ENCODE measurements at regions not wholly inside any gene's neighbourhood (a gene's known extent, or its start where the extent isn't known, plus 50 kb on each side); places are given as distances from the start of the nearest gene placed in this dataset.

- ChIA-PET RAD21 (ENCODE audit: low non-redundant PET in 1 of 2, low total read pairs in 2 of 2, uncharacterized antibody in 2 of 2, unreplicated experiment in 2 of 2) (no interaction called here), POLR2A (no interaction called here), CTCF (no interaction called here)
- peak; percentile 48 for DNase-seq (ENCODE audit: low read depth, low spot score)
- Histone ChIP-seq H3K4me3 (replicated peaks in 1 of 2; ENCODE audit: low read depth in 1 of 2, low read length in 2 of 2) (no peak overlapping the region), H3K4me2 (ENCODE audit: low read length) (peak overlapping the region; percentile 49), H3K79me2 (ENCODE audit: insufficient read depth, low read length) (no peaks in the 10 kb centered on the region), H3K4me1 (ENCODE audit: control insufficient read depth in 1 of 2, insufficient read depth in 2 of 2, low read length in 2 of 2) (peaks cover 4 to 11% of the 10 kb centered on the region in 2 experiments; a peak in 3 of 4 replicates), H3K9me3 (ENCODE audit: control insufficient read depth in 1 of 2, insufficient read depth in 1 of 2, low read depth in 1 of 2, low read length in 2 of 2) (no peaks in the 10 kb centered on the region), H3K9ac (ENCODE audit: low read length) (no peak overlapping the region), H2AFZ (ENCODE audit: low read depth, low read length, poor library complexity, severe bottlenecking) (peak overlapping the region; percentile 62), H3K9me2 (ENCODE audit: insufficient read depth) (no peaks in the 10 kb centered on the region), H3K36me3 (ENCODE audit: control insufficient read depth in 1 of 2, insufficient read depth in 2 of 2, low read length in 2 of 2) (no peaks in the 10 kb centered on the region), H3K27me3 (ENCODE audit: insufficient read depth, low read length) (no peaks in the 10 kb centered on the region), H4K20me1 (ENCODE audit: insufficient read depth) (no peaks in the 10 kb centered on the region), H3K27ac (ENCODE audit: low read depth, low read length) (no peak overlapping the region)
- TF ChIP-seq SP1 (IDR thresholded peaks at IDR 0.05; ENCODE audit: low read depth): peak; percentile 65
- 0 out of 2 replicates have a peak, but pooled peaks have one; percentile 17 for TF ChIP-seq SRF (IDR thresholded peaks at IDR 0.05; ENCODE audit: low read depth)
- peak; percentile 83 for TF ChIP-seq FOSL1 (IDR thresholded peaks at IDR 0.05; ENCODE audit: low read depth)
- TF ChIP-seq ELF1 (IDR thresholded peaks at IDR 0.05; ENCODE audit: borderline replicate concordance, low read depth): no peak
- TF ChIP-seq JUND (IDR thresholded peaks at IDR 0.05): peak; percentile 73
- ATAC-seq: peak; percentile 70
- no TSS peak for BruUV-seq (replicated peaks)
- intact Hi-C loops (cut with micrococcal nuclease): no loop called here
Observed at GRCh38 chr4:178556796-178557195, 1114.6 kb upstream of the AGA start.

GRCh38 chr4:178577933-178578332 is 1135.7 kb upstream of the AGA start:
- Histone ChIP-seq H3K27me3 (ENCODE audit: insufficient read depth, low read length) (no peaks in the 10 kb centered on the region), H3K9me2 (ENCODE audit: insufficient read depth) (no peaks in the 10 kb centered on the region), H4K20me1 (ENCODE audit: insufficient read depth) (no peaks in the 10 kb centered on the region), H3K4me2 (ENCODE audit: low read length) (no peak overlapping the region), H3K9ac (ENCODE audit: low read length) (no peak overlapping the region), H3K27ac (ENCODE audit: low read depth, low read length) (no peak overlapping the region), H3K36me3 (ENCODE audit: control insufficient read depth in 1 of 2, insufficient read depth in 2 of 2, low read length in 2 of 2) (no peaks in the 10 kb centered on the region), H2AFZ (ENCODE audit: low read depth, low read length, poor library complexity, severe bottlenecking) (no peak overlapping the region), H3K9me3 (ENCODE audit: control insufficient read depth in 1 of 2, insufficient read depth in 1 of 2, low read depth in 1 of 2, low read length in 2 of 2) (no peaks in the 10 kb centered on the region), H3K4me1 (ENCODE audit: control insufficient read depth in 1 of 2, insufficient read depth in 2 of 2, low read length in 2 of 2) (no peaks in the 10 kb centered on the region), H3K79me2 (ENCODE audit: insufficient read depth, low read length) (no peaks in the 10 kb centered on the region), H3K4me3 (replicated peaks in 1 of 2; ENCODE audit: low read depth in 1 of 2, low read length in 2 of 2) (no peak overlapping the region)
- POLR2A ChIA-PET: no interaction called here
- BruUV-seq (replicated peaks): no TSS peak
- TF ChIP-seq SP1 (IDR thresholded peaks at IDR 0.05; ENCODE audit: low read depth) (no peak), CBX3 (IDR thresholded peaks at IDR 0.05; ENCODE audit: low read depth) (no peak), RAD21 (IDR thresholded peaks at IDR 0.05; ENCODE audit: low read depth) (peak; percentile 69), YY1 (IDR thresholded peaks at IDR 0.05; ENCODE audit: extremely low read depth, insufficient replicate concordance, low read depth, low read length) (no peak), FOSL1 (IDR thresholded peaks at IDR 0.05; ENCODE audit: low read depth) (no peak)
- TF ChIP-seq, protein P1, sequence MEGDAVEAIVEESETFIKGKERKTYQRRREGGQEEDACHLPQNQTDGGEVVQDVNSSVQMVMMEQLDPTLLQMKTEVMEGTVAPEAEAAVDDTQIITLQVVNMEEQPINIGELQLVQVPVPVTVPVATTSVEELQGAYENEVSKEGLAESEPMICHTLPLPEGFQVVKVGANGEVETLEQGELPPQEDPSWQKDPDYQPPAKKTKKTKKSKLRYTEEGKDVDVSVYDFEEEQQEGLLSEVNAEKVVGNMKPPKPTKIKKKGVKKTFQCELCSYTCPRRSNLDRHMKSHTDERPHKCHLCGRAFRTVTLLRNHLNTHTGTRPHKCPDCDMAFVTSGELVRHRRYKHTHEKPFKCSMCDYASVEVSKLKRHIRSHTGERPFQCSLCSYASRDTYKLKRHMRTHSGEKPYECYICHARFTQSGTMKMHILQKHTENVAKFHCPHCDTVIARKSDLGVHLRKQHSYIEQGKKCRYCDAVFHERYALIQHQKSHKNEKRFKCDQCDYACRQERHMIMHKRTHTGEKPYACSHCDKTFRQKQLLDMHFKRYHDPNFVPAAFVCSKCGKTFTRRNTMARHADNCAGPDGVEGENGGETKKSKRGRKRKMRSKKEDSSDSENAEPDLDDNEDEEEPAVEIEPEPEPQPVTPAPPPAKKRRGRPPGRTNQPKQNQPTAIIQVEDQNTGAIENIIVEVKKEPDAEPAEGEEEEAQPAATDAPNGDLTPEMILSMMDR (IDR thresholded peaks at IDR 0.05 in 2 of 3, conservative IDR thresholded peaks at IDR 0.05 in 1 of 3; ENCODE audit: borderline replicate concordance in 1 of 3, insufficient read depth in 1 of 3, low read depth in 2 of 3, low read length in 2 of 3): peak in 2 of 3 experiments; percentile 49 to 64; a peak in 4 of 6 replicates
- peak; percentile 68 for ATAC-seq
- CTCF ChIA-PET: interaction anchor here (2.0 kb wide), 1 partner anchor 730 kb away, joined by 13 read pairs; no protein-coding TSS in a partner anchor
- DNase-seq (ENCODE audit: low read depth, low spot score): no peak
- RAD21 ChIA-PET (ENCODE audit: low non-redundant PET in 1 of 2, low total read pairs in 2 of 2, uncharacterized antibody in 2 of 2, unreplicated experiment in 2 of 2): no interaction called here
- intact Hi-C loops (cut with micrococcal nuclease): loop anchor here (2.0 to 10.0 kb wide), 2 partner anchors 729 to 1003 kb away; no protein-coding TSS in a partner anchor

Measured in HCT116 (cell line).